ENCODE measurements at regions not wholly inside any gene's neighbourhood (a gene's known extent, or its start where the extent isn't known, plus 50 kb on each side); places are given as distances from the start of the nearest gene placed in this dataset.
A peak's percentile ranks its signal among the peaks of the same experiment; 100 is the strongest.
"Not testable (repeated sequence)": the region's sequence is repeated elsewhere in the genome, so short reads cannot be mapped to it uniquely, and the experiment has no call there.

GRCh38 chrX:40788698-40789097 lies 53.4 kb upstream of the MED14 start:
- DNase-seq (ENCODE audit: low read depth in 4 of 4, low spot score in 2 of 4), result not testable (repeated sequence)

DNA sequence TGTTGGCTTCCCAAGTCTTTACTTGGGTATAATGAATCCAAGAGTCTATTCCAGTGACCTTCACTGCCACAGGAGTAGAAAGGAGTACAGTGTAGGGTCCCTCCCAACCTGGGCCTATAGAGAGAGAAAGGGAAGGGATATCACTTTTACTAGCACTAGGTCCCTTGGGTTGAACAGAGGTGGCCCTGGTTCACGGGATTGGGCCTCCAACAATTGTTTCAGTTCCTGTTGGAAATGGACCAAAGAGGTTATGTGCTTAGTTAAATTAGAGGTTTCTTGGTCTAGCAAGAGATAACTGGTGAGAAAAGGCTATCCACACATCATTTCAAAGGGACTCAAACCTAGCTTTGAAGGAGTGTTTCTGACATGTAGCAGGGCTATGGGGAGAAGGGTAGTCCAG lies 57.1 kb upstream of the MED14 start:
- no peak for DNase-seq (ENCODE audit: low read depth in 4 of 4, low spot score in 2 of 4)

DNA sequence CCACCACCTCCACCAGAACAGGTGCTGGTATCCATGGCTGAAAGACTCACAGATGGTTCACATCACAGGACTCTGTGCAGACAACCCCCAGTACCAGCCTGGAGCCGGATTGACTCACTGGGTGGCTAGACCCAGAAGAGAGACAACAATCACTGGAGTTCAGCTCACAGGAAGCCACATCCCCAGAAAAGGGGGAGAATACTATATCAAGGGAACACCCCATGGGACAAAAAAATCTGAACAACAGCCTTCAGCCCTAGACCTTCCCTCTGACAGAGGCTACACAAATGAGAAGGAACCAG lies 59.4 kb upstream of the MED14 start:
- DNase-seq (ENCODE audit: low read depth in 4 of 4, low spot score in 2 of 4), result not testable (repeated sequence)

DNA sequence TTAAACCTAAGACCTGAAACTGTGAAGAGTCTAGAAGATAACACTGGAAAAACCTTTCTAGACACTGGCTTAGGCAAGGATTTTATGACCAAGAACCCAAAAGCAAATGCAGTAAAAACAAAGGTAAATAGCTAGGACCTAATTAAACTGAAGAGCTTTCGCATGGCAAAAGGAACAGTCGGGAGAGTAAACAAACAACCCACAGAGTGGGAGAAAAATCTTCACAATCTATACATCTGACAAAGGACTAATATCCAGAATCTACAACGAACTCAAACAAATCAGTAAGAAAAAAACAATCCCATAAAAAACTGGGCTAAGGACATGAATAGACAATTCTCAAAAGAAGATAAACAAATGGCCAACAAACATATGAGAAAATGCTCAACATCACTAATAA lies 64.4 kb upstream of the MED14 start:
- DNase-seq (ENCODE audit: low read depth in 4 of 4, low spot score in 2 of 4), result not testable (repeated sequence)

- no peak for DNase-seq (ENCODE audit: low read depth in 4 of 4, low spot score in 2 of 4)
These were observed 70.1 kb upstream of the MED14 start for GRCh38 chrX:40805404-40805803.

DNA sequence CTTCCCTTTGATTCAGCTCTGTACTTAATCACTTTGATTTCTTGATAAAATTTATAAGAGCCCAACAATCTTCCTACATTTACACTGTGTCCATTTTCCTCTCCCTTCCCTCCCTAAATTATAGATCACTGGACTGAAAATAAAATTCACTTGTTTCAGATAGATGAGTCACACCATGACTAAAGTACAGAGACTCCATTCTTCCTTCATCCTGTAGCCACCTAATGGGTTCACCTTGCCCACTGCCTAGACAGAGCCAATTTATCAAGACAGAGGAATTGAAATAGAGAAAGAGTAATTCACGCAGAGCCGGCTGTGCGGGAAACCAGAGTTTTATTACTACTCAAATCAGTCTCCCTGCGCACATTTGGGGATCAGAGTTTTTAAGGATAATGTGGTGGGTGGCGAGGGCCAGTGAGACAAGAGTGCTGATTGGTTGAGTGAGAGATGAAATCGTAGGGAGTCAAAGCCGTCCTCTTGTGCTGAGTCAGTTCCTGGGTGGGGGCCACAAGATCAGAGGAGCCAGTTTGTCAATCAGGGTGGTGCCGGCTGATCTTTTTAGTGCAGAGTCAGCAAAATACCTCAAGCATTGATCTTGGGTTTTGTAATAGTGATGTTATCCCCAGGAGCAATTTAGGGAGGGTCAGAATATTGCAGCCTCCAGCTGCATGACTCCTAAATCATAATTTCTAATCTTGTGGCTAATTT lies 71.3 kb upstream of the MED14 start:
- no peak for DNase-seq (ENCODE audit: low read depth in 4 of 4, low spot score in 2 of 4)

GRCh38 chrX:40807384-40807783 lies 72.0 kb upstream of the MED14 start:
- DNase-seq (ENCODE audit: low read depth in 4 of 4, low spot score in 2 of 4), result no peak

- DNase-seq (ENCODE audit: low read depth in 4 of 4, low spot score in 2 of 4), result no peak
These were observed 72.9 kb upstream of the MED14 start for GRCh38 chrX:40808203-40808602.

DNA sequence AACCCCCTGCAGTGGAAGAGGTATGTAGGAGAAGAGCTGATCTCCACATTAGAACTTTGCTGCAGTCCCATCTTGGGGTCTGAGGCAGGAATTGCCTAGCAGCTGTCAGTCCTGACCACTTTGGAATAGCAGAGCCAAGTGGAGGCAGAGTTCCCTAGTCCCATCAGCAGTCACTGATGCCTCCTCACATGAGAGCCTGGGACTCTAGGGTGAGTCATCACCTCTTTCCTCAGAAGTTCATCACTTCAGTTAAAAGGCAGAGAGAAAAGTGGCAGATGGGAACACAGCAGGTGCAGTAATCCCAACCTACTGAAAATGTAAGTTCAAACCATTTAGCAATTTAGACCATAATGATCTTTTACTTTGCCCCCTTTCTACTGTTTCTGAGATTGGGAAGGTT lies 73.9 kb upstream of the MED14 start:
- no peak for DNase-seq (ENCODE audit: low read depth in 4 of 4, low spot score in 2 of 4)

GRCh38 chrX:40815045-40815444 lies 79.7 kb upstream of the MED14 start:
- DNase-seq (ENCODE audit: low read depth in 4 of 4, low spot score in 2 of 4), result not testable (repeated sequence)

DNA sequence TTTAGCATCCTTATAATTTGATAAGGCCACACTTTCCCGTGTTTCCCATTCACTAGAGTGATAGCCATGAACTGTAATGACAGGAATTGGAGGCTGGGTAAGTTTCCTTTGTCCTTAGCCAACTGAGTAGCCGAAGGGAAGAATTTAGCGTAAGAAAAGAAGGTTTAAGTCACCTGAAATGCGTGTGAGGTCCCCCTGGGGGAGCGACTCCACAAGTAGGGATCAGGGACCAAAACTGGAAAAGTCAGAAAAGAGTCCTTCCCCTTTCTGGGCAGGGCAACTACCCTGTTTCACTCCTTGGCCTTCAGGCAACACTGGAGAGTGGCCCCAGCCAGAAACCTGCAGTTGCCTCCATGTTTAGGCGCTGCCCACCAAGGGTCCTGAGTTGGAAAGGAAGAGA lies 81.6 kb upstream of the MED14 start:
- no peak for DNase-seq (ENCODE audit: low read depth in 4 of 4, low spot score in 2 of 4)

DNA sequence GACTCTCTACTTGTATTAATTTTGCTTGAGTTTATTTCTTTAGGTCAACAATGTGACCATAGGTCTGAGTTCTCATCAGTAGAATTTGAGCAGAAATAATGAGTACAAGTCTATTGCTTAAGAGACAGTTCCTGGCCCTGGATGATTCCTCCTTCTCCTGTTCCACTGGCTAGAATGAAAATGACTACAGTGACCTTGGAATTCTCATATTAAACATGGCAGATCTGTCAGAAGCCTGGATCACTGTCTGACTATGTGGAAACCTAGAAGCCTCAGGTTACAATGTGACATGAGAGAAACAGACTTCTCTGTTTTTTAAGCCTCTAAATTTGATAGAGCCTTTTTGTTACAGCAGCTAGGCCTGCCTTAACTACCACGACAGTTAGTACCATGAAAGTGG lies 82.9 kb upstream of the MED14 start:
- no peak for DNase-seq (ENCODE audit: low read depth in 4 of 4, low spot score in 2 of 4)

GRCh38 chrX:40821780-40822179 lies 86.4 kb upstream of the MED14 start:
- DNase-seq (ENCODE audit: low read depth in 4 of 4, low spot score in 2 of 4), result no peak

GRCh38 chrX:40827331-40827730 lies 92.0 kb upstream of the MED14 start:
- no peak for DNase-seq (ENCODE audit: low read depth in 4 of 4, low spot score in 2 of 4)

DNA sequence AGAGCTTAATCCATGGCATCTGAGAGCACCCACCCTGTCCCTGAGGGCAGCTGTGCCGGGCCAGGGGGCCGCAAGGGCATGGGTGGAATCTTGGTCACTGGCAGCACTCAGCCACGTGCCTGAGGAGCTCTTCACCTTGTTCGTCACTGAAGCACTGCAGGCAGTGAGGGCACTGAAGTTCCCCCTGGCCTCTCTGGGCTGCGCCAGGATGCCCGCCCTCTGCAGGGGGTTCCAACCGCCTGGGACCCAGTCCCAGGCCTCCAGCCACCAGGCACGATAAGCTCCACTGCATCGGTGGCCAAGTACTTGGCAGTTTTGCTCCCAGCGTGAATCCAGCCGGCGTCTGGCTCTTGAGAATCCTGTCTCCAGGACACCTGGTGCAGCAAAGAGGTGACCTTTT lies 96.4 kb upstream of the MED14 start:
- no peak for DNase-seq (ENCODE audit: low read depth in 4 of 4, low spot score in 2 of 4)

DNA sequence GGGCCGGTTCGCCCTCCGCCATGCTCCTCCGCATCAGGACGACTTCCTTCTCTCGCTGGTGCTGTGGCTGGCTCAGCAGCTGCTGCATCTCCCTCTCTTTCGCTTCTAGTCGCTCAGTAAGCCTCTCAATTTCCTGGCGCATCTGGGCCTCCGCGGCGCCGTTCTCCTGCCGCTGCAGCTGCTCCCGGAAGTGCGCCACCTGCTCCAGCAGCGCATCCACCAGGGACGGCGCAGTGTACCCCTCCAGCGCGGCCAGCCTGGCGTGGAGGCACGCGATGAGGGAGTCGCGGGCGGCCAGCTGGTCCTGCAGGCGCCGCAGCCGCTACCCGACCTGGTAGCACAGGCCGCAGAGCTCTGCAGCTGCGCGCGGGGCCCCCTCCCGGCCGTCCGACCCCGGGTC lies 97.4 kb upstream of the MED14 start:
- no peak for DNase-seq (ENCODE audit: low read depth in 4 of 4, low spot score in 2 of 4)

- no peak for DNase-seq (ENCODE audit: low read depth in 4 of 4, low spot score in 2 of 4)
These were observed 98.9 kb upstream of the MED14 start for GRCh38 chrX:40834225-40834624.

- no peak for DNase-seq (ENCODE audit: low read depth in 4 of 4, low spot score in 2 of 4)
These were observed 100.2 kb upstream of the MED14 start for GRCh38 chrX:40835526-40835925.

GRCh38 chrX:40843643-40844042 lies 108.3 kb upstream of the MED14 start:
- no peak for DNase-seq (ENCODE audit: low read depth in 4 of 4, low spot score in 2 of 4)

DNA sequence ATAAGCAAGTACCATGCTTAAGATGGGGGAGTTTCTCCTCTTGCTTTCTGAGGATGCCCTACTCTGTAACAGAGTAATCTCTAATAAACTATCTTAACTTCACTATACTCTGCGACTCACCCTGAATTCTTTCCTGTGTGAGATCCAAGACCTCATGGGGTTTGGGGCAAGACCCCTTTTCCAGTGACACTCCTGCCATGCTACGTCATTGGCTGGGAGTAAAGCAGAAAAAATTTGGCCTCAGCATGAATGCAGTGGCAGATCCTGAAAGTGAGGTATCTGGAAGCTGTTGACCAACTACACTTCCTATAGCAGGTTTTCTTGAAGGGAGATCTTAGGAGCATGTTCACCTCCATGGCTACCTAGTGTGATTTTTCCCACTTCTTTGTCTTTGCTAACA lies 109.1 kb upstream of the MED14 start:
- DNase-seq (ENCODE audit: low read depth in 4 of 4, low spot score in 2 of 4), result no peak

GRCh38 chrX:40845331-40845911 lies 110.1 kb upstream of the MED14 start:
- peak in 3 of 4 donors; percentile 25 to 59 (median 36) for DNase-seq (ENCODE audit: low read depth in 4 of 4, low spot score in 2 of 4)

GRCh38 chrX:40849906-40850823 lies 114.8 kb upstream of the MED14 start:
- DNase-seq (ENCODE audit: low read depth in 4 of 4, low spot score in 2 of 4), result no peak
